NT2/D1 (cell line): ENCODE measurements at regions not wholly inside any gene's neighbourhood (a gene's known extent, or its start where the extent isn't known, plus 50 kb on each side); places are given as distances from the start of the nearest gene placed in this dataset.

Experiments used
- DNase-seq: peaks from one replicate; pipeline ENCODE4 v3.0.0-alpha.2; 2011; ENCODE audit warnings: low read depth, low spot score
- H3K27me3 ChIP-seq: 2 replicates; pipeline ENCODE4 v1.6.0; 2011; ENCODE audit warnings: mild to moderate bottlenecking; ENCODE audit not compliant: insufficient read length, insufficient read depth
- H3K36me3 ChIP-seq: 2 replicates; pipeline ENCODE4 v1.6.1; 2011; ENCODE audit warnings: mild to moderate bottlenecking, low read length, mixed read lengths; ENCODE audit not compliant: insufficient read depth, insufficient read length
- H3K4me1 ChIP-seq: 2 replicates; pipeline ENCODE4 v1.5.1; 2011; ENCODE audit not compliant: insufficient read depth, insufficient read length
- H3K4me3 ChIP-seq: 2 replicates; pipeline ENCODE4 v1.5.1; 2011; ENCODE audit warnings: low read depth; ENCODE audit not compliant: insufficient read length
- H3K9ac ChIP-seq: 2 replicates; pipeline ENCODE4 v1.6.0; 2011; ENCODE audit warnings: low read depth; ENCODE audit not compliant: insufficient read length
- H3K9me3 ChIP-seq: 2 replicates; pipeline ENCODE4 v1.5.1; 2011; ENCODE audit warnings: mild to moderate bottlenecking, low read length; ENCODE audit not compliant: insufficient read depth
- SUZ12 ChIP-seq: IDR thresholded peaks from 2 replicates; pipeline ENCODE4 v1.6.1; 2011; ENCODE audit not compliant: insufficient read length, insufficient read depth; ENCODE audit errors: extremely low read depth
- YY1 ChIP-seq: IDR thresholded peaks from 2 replicates; pipeline ENCODE4 v1.6.1; 2011; ENCODE audit not compliant: insufficient read length, insufficient read depth
- ZNF274 ChIP-seq: IDR thresholded peaks from 2 replicates; pipeline ENCODE4 v1.6.1; 2011; ENCODE audit warnings: mild to moderate bottlenecking, low read depth, low read length

- H3K4me1 ChIP-seq = peaks cover 3% of the 10 kb centered on the region
These were observed 158.9 kb downstream of the IRX5 start for GRCh38 chr16:55089600-55089999.

GRCh38 chr16:55091213-55091870, 160.7 kb downstream of the IRX5 start:
- H3K27me3 ChIP-seq = no peaks in the 10 kb centered on the region
- no peaks in the 10 kb centered on the region for H3K36me3 ChIP-seq
- no peak for DNase-seq
- no peak for TF ChIP-seq ZNF274
- no peak for TF ChIP-seq YY1
- no peak for TF ChIP-seq SUZ12
- H3K4me1 ChIP-seq = peaks cover 3% of the 10 kb centered on the region
- H3K4me3 ChIP-seq = no peak overlapping the region
- no peaks in the 10 kb centered on the region; the same call in 1 of the 2 replicates for H3K9me3 ChIP-seq
- no peak overlapping the region for H3K9ac ChIP-seq

More at GRCh38 chr16:55089600-55089999, 158.9 kb downstream of the IRX5 start:
- no peak for TF ChIP-seq SUZ12
- no peak for TF ChIP-seq ZNF274
- no peak for TF ChIP-seq YY1
- Histone ChIP-seq H3K36me3 (no peaks in the 10 kb centered on the region), H3K9ac (no peak overlapping the region), H3K4me3 (no peak overlapping the region), H3K27me3 (no peaks in the 10 kb centered on the region), H3K9me3 (no peaks in the 10 kb centered on the region; the same call in 1 of the 2 replicates)
- DNase-seq = no peak

- TF ChIP-seq SUZ12 (no peak), YY1 (no peak), ZNF274 (no peak)
- no peak overlapping the region for H3K4me3 ChIP-seq
- H3K9me3 ChIP-seq = no peaks in the 10 kb centered on the region; the same call in 1 of the 2 replicates
- no peak overlapping the region for H3K9ac ChIP-seq
- DNase-seq = no peak
- no peaks in the 10 kb centered on the region for H3K27me3 ChIP-seq
- peaks cover 3% of the 10 kb centered on the region for H3K4me1 ChIP-seq
- H3K36me3 ChIP-seq = no peaks in the 10 kb centered on the region
These were observed 161.2 kb downstream of the IRX5 start for GRCh38 chr16:55091871-55092230.

- no peaks in the 10 kb centered on the region for H3K27me3 ChIP-seq
- H3K36me3 ChIP-seq = no peaks in the 10 kb centered on the region
These were observed 169.4 kb downstream of the IRX5 start for GRCh38 chr16:55100100-55100499.

GRCh38 chr16:55101026-55101425, 170.4 kb downstream of the IRX5 start:
- Histone ChIP-seq H3K4me3 (no peak overlapping the region), H3K9me3 (peaks cover 12% of the 10 kb centered on the region; the same call in 1 of the 2 replicates), H3K4me1 (no peaks in the 10 kb centered on the region), H3K9ac (no peak overlapping the region), H3K36me3 (no peaks in the 10 kb centered on the region), H3K27me3 (no peaks in the 10 kb centered on the region)
- DNase-seq = no peak
- TF ChIP-seq YY1 (no peak), SUZ12 (no peak), ZNF274 (no peak)

More at GRCh38 chr16:55100100-55100499, 169.4 kb downstream of the IRX5 start:
- no peak for TF ChIP-seq YY1
- TF ChIP-seq SUZ12 = no peak
- no peak for TF ChIP-seq ZNF274
- Histone ChIP-seq H3K4me3 (no peak overlapping the region), H3K9me3 (peaks cover 12% of the 10 kb centered on the region; the same call in 1 of the 2 replicates), H3K9ac (no peak overlapping the region), H3K4me1 (no peaks in the 10 kb centered on the region)
- no peak for DNase-seq

- Histone ChIP-seq H3K27me3 (no peaks in the 10 kb centered on the region), H3K36me3 (no peaks in the 10 kb centered on the region), H3K9ac (no peak overlapping the region), H3K4me1 (peaks cover 2% of the 10 kb centered on the region), H3K4me3 (no peak overlapping the region), H3K9me3 (peaks cover 19% of the 10 kb centered on the region; the same call in 1 of the 2 replicates)
- DNase-seq = no peak
- TF ChIP-seq YY1 (no peak), ZNF274 (no peak), SUZ12 (no peak)
These were observed 171.4 kb downstream of the IRX5 start for GRCh38 chr16:55102077-55102476.

- DNase-seq = no peak
- H3K36me3 ChIP-seq = no peaks in the 10 kb centered on the region
These were observed 171.9 kb downstream of the IRX5 start for GRCh38 chr16:55102531-55102930.

GRCh38 chr16:55107851-55108250, 177.2 kb downstream of the IRX5 start:
- Histone ChIP-seq H3K9me3 (peaks cover 12% of the 10 kb centered on the region; the same call in 1 of the 2 replicates), H3K4me3 (no peak overlapping the region), H3K27me3 (no peaks in the 10 kb centered on the region), H3K9ac (no peak overlapping the region), H3K36me3 (no peaks in the 10 kb centered on the region), H3K4me1 (peaks cover 5% of the 10 kb centered on the region)
- TF ChIP-seq YY1 = no peak
- TF ChIP-seq SUZ12 = no peak
- TF ChIP-seq ZNF274 = no peak
- DNase-seq = no peak

More at GRCh38 chr16:55102531-55102930, 171.9 kb downstream of the IRX5 start:
- Histone ChIP-seq H3K27me3 (no peaks in the 10 kb centered on the region), H3K9me3 (peaks cover 19% of the 10 kb centered on the region; the same call in 1 of the 2 replicates), H3K4me3 (no peak overlapping the region), H3K9ac (no peak overlapping the region), H3K4me1 (peaks cover 5% of the 10 kb centered on the region)
- TF ChIP-seq SUZ12 (no peak), YY1 (no peak), ZNF274 (no peak)
